ENCODE measurements at regions not wholly inside any gene's neighbourhood (a gene's known extent, or its start where the extent isn't known, plus 50 kb on each side); places are given as distances from the start of the nearest gene placed in this dataset.
"Not testable (repeated sequence)": the region's sequence is repeated elsewhere in the genome, so short reads cannot be mapped to it uniquely, and the experiment has no call there.

- FAIRE-seq, result no peak
- DNase-seq (ENCODE audit: insufficient read length, low spot score), result no peak
- TF ChIP-seq CTCF (IDR thresholded peaks at IDR 0.05; ENCODE audit: insufficient read depth, missing control alignments), result no peak
Observed at GRCh38 chr12:28780096-28780495, 369.0 kb upstream of the FAR2 start.

GRCh38 chr12:28780960-28781359, 368.1 kb upstream of the FAR2 start:
- TF ChIP-seq CTCF (IDR thresholded peaks at IDR 0.05; ENCODE audit: insufficient read depth, missing control alignments), result no peak
- FAIRE-seq (no peak), DNase-seq (ENCODE audit: insufficient read length, low spot score) (no peak)

GRCh38 chr12:28781671-28782652, 367.1 kb upstream of the FAR2 start:
- DNase-seq (ENCODE audit: insufficient read length, low spot score) (no peak), FAIRE-seq (no peak)
- no peak for TF ChIP-seq CTCF (IDR thresholded peaks at IDR 0.05; ENCODE audit: insufficient read depth, missing control alignments)

- no peak for TF ChIP-seq CTCF (IDR thresholded peaks at IDR 0.05; ENCODE audit: insufficient read depth, missing control alignments)
- FAIRE-seq (no peak), DNase-seq (ENCODE audit: insufficient read length, low spot score) (no peak)
Observed at GRCh38 chr12:28782812-28783211, 366.3 kb upstream of the FAR2 start.

GRCh38 chr12:28787151-28787550, 361.9 kb upstream of the FAR2 start:
- FAIRE-seq, result no peak
- TF ChIP-seq CTCF (IDR thresholded peaks at IDR 0.05; ENCODE audit: insufficient read depth, missing control alignments), result no peak
- DNase-seq (ENCODE audit: insufficient read length, low spot score), result no peak

GRCh38 chr12:28788256-28788655, 360.8 kb upstream of the FAR2 start:
- not testable (repeated sequence) for DNase-seq (ENCODE audit: insufficient read length, low spot score); FAIRE-seq

GRCh38 chr12:28793581-28794151, 355.4 kb upstream of the FAR2 start:
- no peak for FAIRE-seq
- no peak for DNase-seq (ENCODE audit: insufficient read length, low spot score)
- no peak for TF ChIP-seq CTCF (IDR thresholded peaks at IDR 0.05; ENCODE audit: insufficient read depth, missing control alignments)
